K562 (cell line): ENCODE measurements at regions not wholly inside any gene's neighbourhood (a gene's known extent, or its start where the extent isn't known, plus 50 kb on each side); places are given as distances from the start of the nearest gene placed in this dataset.

ENCODE experiments used
- ATAC-seq: fragments of 200-7000 bp; cut with Tn5 transposase; 3 replicates; pipeline ENCODE4 v1.9.1; 2020; ENCODE audit warnings: moderate library complexity
- BruUV-seq: library from RNA; stranded (reverse); fragments of 400-500 nt; replicated peaks from 2 replicates; lab custom pipeline; 2021; lab: Mats Ljungman, UMichigan
- CTCF ChIA-PET: fragments of 300-600 bp; formaldehyde crosslinking; extraction: SDS; loops from one replicate; lab custom pipeline; 2021; ENCODE audit warnings: low intra/inter-chr PET ratio; lab: Yijun Ruan, JAX
- POLR2A ChIA-PET: fragments of 300-600, 350-650 bp; sonication (Branson Sonifier 250); formaldehyde crosslinking; extraction: SDS; loops from one replicate; lab custom pipeline; 2021; ENCODE audit warnings: antibody characterized with exemption, inconsistent platforms; lab: Yijun Ruan, JAX
- DNase-seq, 4 experiments: peaks; one replicate each; pipeline versions ENCODE4 v3.0.0 to v3.0.0-alpha.2; 2011 to 2018; ENCODE audit warnings: low spot score in 3 of 4, mixed read lengths in 3 of 4; ENCODE audit errors: extremely low read depth in 1 of 4
- FAIRE-seq: peaks from 2 replicates; lab custom pipeline; 2011; peaks lifted over from hg19 to GRCh38; lab: Jason Lieb, UNC
- H2AFZ ChIP-seq: 2 replicates; pipeline ENCODE4 v1.6.0; 2011; ENCODE audit warnings: low read depth, low read length, control low read depth, inconsistent platforms
- H3K27ac ChIP-seq: fragments of 200-600 bp; 3 replicates; pipeline ENCODE4 v1.8.0; 2011; ENCODE audit warnings: low read depth, mild to moderate bottlenecking, control low read depth, inconsistent platforms, low read length, moderate library complexity, mixed read lengths; ENCODE audit errors: extremely low read depth
- H3K27me3 ChIP-seq, 2 experiments: fragments of 300-600 bp in 1 of 2; 2 replicates in 1 of 2; 3 replicates in 1 of 2; pipeline versions ENCODE4 v1.6.0 to v1.8.0; 2011; ENCODE audit warnings: inconsistent platforms in 2 of 2, low read length in 2 of 2, mild to moderate bottlenecking in 1 of 2, mixed read lengths in 1 of 2, moderate library complexity in 1 of 2; ENCODE audit not compliant: control insufficient read depth in 2 of 2, insufficient read depth in 2 of 2
- H3K36me3 ChIP-seq: fragments of 300-600 bp; 3 replicates; pipeline ENCODE4 v1.8.0; 2011; ENCODE audit warnings: mild to moderate bottlenecking, low read length, inconsistent platforms; ENCODE audit not compliant: control insufficient read depth, insufficient read depth
- H3K4me1 ChIP-seq, 2 experiments: fragments of 200-600 bp in 1 of 2; replicated peaks in 1 of 2; 2 replicates in 1 of 2; 3 replicates in 1 of 2; pipeline versions ENCODE4 v1.5.1 to v1.8.0; 2011; ENCODE audit warnings: inconsistent platforms in 2 of 2, low read length in 2 of 2, mild to moderate bottlenecking in 1 of 2, mixed read lengths in 1 of 2, moderate library complexity in 1 of 2; ENCODE audit not compliant: control insufficient read depth in 2 of 2, insufficient read depth in 2 of 2
- H3K4me2 ChIP-seq: 2 replicates; pipeline ENCODE4 v1.6.1; 2011; ENCODE audit warnings: low read length, control low read depth, inconsistent platforms, mixed read lengths; ENCODE audit not compliant: insufficient read depth
- H3K4me3 ChIP-seq: fragments of 200-600 bp; sonication (generic), shearing (Covaris generic); 2 replicates; pipeline ENCODE4 v1.5.1; 2016; ENCODE audit warnings: control low read depth, inconsistent platforms
- H3K79me2 ChIP-seq: fragments of 200-600 bp; 3 replicates; pipeline ENCODE4 v1.8.0; 2011; ENCODE audit warnings: low read length, inconsistent platforms; ENCODE audit not compliant: control insufficient read depth, insufficient read depth
- H3K9ac ChIP-seq, 2 experiments: 2 replicates each; pipeline versions ENCODE4 v1.6.0 to v1.6.1; 2011; ENCODE audit warnings: low read depth in 2 of 2, low read length in 2 of 2, control low read depth in 1 of 2, inconsistent platforms in 1 of 2, mild to moderate bottlenecking in 1 of 2, mixed read lengths in 1 of 2; ENCODE audit not compliant: insufficient read depth in 1 of 2
- H3K9me1 ChIP-seq: one replicate; pipeline ENCODE4 v1.6.0; 2011; ENCODE audit warnings: inconsistent platforms, mild to moderate bottlenecking, low read length, moderate library complexity; ENCODE audit not compliant: control insufficient read depth, insufficient read depth
- H3K9me3 ChIP-seq: replicated peaks from 2 replicates; pipeline ENCODE4 v1.5.1; 2011; ENCODE audit warnings: low read depth, low read length, inconsistent platforms; ENCODE audit not compliant: control insufficient read depth, insufficient read depth
- H4K20me1 ChIP-seq: replicated peaks from 2 replicates; pipeline ENCODE4 v1.6.1; 2011; ENCODE audit warnings: low read length, inconsistent platforms, mixed read lengths; ENCODE audit not compliant: control insufficient read depth, insufficient read depth
- BRCA1 ChIP-seq, 2 experiments: fragments of 450-650 bp in 1 of 2; sonication (generic) in 1 of 2; formaldehyde crosslinking in 1 of 2; IDR thresholded peaks; 2 replicates each; pipeline versions ENCODE4 v1.5.0 to v1.6.1; 2017 to 2020; ENCODE audit warnings: mild to moderate bottlenecking in 1 of 2, missing genetic modification reagents in 1 of 2
- CCNT2 ChIP-seq: IDR thresholded peaks from 2 replicates; pipeline ENCODE4 v1.6.1; 2011; ENCODE audit warnings: borderline replicate concordance, low read depth, mild to moderate bottlenecking, moderate library complexity, mixed read lengths, low read length; ENCODE audit not compliant: insufficient read length; ENCODE audit errors: extremely low read depth
- CEBPB ChIP-seq: fragments of 450-650 bp; IDR thresholded peaks from 2 replicates; pipeline ENCODE4 v1.6.1; 2016; ENCODE audit warnings: missing genetic modification characterization, missing compliant biosample characterization
- CREM ChIP-seq: IDR thresholded peaks from 2 replicates; pipeline ENCODE4 v1.6.1; 2014; ENCODE audit warnings: antibody characterized with exemption, low read depth
- HDGF ChIP-seq: fragments of 450-650 bp; IDR thresholded peaks from 2 replicates; pipeline ENCODE4 v1.6.1; 2016
- PTRF ChIP-seq: fragments of 450-650 bp; IDR thresholded peaks from 2 replicates; pipeline ENCODE4 v1.6.1; 2016; ENCODE audit warnings: mild to moderate bottlenecking, missing genetic modification characterization, missing compliant biosample characterization
- RB1 ChIP-seq: fragments of 450-650 bp; IDR thresholded peaks from 2 replicates; pipeline ENCODE4 v1.6.1; 2017; ENCODE audit warnings: low read depth, mild to moderate bottlenecking
- SMARCC2 ChIP-seq: fragments of 450-650 bp; IDR thresholded peaks from 2 replicates; pipeline ENCODE4 v1.6.1; 2017; ENCODE audit warnings: antibody characterized with exemption, moderate library complexity, mild to moderate bottlenecking, low read depth
- SMC3 ChIP-seq: conservative IDR thresholded peaks from 2 replicates; pipeline ENCODE4 v1.6.1; 2011; ENCODE audit warnings: low read depth, low read length, improper control_type of control experiment; ENCODE audit not compliant: insufficient read depth
- TAF9B ChIP-seq: fragments of 450-650 bp; IDR thresholded peaks from 2 replicates; pipeline ENCODE4 v1.6.1; 2018; ENCODE audit warnings: mild to moderate bottlenecking; ENCODE audit not compliant: partially characterized antibody
- TFE3 ChIP-seq: fragments of 450-650 bp; formaldehyde crosslinking; IDR thresholded peaks from 2 replicates; pipeline ENCODE4 v1.4.0; 2020; ENCODE audit warnings: mild to moderate bottlenecking, mixed read lengths
- ZBTB1 ChIP-seq: sonication (generic); formaldehyde crosslinking; IDR thresholded peaks from 2 replicates; pipeline ENCODE4 v1.8.1; 2023; ENCODE audit warnings: missing genetic modification reagents, low read depth, mild to moderate bottlenecking, borderline replicate concordance
- ZNF12 ChIP-seq: sonication (generic); formaldehyde crosslinking; IDR thresholded peaks from 2 replicates; pipeline ENCODE4 v1.4.0; 2020; ENCODE audit warnings: mild to moderate bottlenecking, missing genetic modification reagents
- ZNF224 ChIP-seq: sonication (generic); formaldehyde crosslinking; IDR thresholded peaks from 2 replicates; pipeline ENCODE4 v1.8.0; 2022; ENCODE audit warnings: mild to moderate bottlenecking, missing genetic modification reagents
- ZNF717 ChIP-seq: fragments of 250-450 bp; sonication (Bioruptor Pico); IDR thresholded peaks from 2 replicates; pipeline ENCODE4 v1.5.0; 2021
- WGBS: fragments of 100-300 bp; shearing (Covaris generic); methylation state at CpG from one replicate; pipeline ENCODE4 v1.1.6; 2016; ENCODE audit warnings: low coverage, mixed read lengths; ENCODE audit not compliant: insufficient coverage; ENCODE audit errors: missing lambda C conversion rate; 5-methylcytosine and 5-hydroxymethylcytosine counted together
- in situ Hi-C: fragments of 300-500 bp; cut with MboI; formaldehyde crosslinking; loops from 4 replicates; pipeline ENCODE4 v1.15.0; 2018; ENCODE audit warnings: inconsistent platforms, mixed read lengths
- intact Hi-C: fragments of 100-400 bp; cut with micrococcal nuclease; formaldehyde crosslinking; loops from 2 replicates; pipeline ENCODE4 v1.14.2; 2022
- TF ChIP-seq, protein P1 (sequence below): fragments of 450-650 bp; IDR thresholded peaks from 2 replicates; pipeline ENCODE4 v1.6.1; 2016; ENCODE audit warnings: missing biosample characterization, missing genetic modification characterization

GRCh38 chr1:228933753-228934152 lies 198.5 kb downstream of the RHOU start:
- Histone ChIP-seq H3K9me3 (no peaks in the 10 kb centered on the region), H3K27me3 (peaks cover 25 to 34% of the 10 kb centered on the region in 2 experiments), H3K79me2 (no peaks in the 10 kb centered on the region), H3K4me1 (no peaks in the 10 kb centered on the region; a peak in 1 of 5 replicates), H3K27ac (no peak overlapping the region), H3K4me2 (no peak overlapping the region), H4K20me1 (peaks cover 4% of the 10 kb centered on the region; the same call in 1 of the 2 replicates), H3K9me1 (no peaks in the 10 kb centered on the region), H3K36me3 (no peaks in the 10 kb centered on the region), H3K9ac (no peak overlapping the region), H3K4me3 (no peak overlapping the region), H2AFZ (no peak overlapping the region)
- FAIRE-seq, result no peak
- no peak for DNase-seq
- WGBS, result 0% methylated on average over 3 of the region's 3 CpGs
- in situ Hi-C loops (no loop called here), intact Hi-C loops (no loop called here)
- TF ChIP-seq SMC3 (no peak), CREM (no peak), HDGF (no peak), PTRF (tag) (no peak), TAF9B (no peak), RB1 (no peak)
- ChIA-PET CTCF (no interaction called here), POLR2A (interaction anchor here (0.6 kb wide), 1 partner anchor 36 kb away, joined by 4 read pairs; no protein-coding TSS in a partner anchor)
- no peak for ATAC-seq
- BruUV-seq, result no TSS peak

DNA sequence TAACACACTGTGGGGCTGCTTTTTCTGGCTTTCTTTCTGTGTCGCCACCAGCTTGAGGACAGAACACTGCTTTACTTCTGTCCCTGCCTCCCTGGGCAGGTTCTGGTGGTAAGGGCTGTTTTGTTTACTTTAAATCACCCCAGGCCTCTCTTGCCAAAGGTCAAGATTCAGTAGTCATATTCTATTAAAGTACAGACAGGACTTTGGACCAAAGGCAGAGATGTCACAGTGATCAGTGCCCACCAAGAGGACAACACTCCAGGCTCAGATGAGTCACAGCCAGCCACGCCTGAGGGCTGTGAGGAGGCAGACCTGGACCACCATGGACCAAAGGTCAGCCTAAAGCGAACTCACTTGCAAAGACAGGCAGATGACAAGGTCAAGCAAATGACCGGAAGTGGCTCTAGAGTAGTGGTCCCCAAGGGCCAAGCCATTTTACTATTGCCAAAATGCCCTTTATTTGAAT lies 200.0 kb downstream of the RHOU start:
- no peak for ATAC-seq
- no peaks in the 10 kb centered on the region for H3K9me1 ChIP-seq
- H2AFZ ChIP-seq, result no peak overlapping the region
- no peak overlapping the region for H3K4me3 ChIP-seq
- in situ Hi-C loops, result no loop called here
- H3K27me3 ChIP-seq, result peaks cover 23 to 46% of the 10 kb centered on the region in 2 experiments
- no peak overlapping the region for H3K4me2 ChIP-seq
- intact Hi-C loops, result no loop called here
- no peak overlapping the region for H3K9ac ChIP-seq
- H3K27ac ChIP-seq, result no peak overlapping the region
- no peaks in the 10 kb centered on the region for H3K9me3 ChIP-seq
- no peaks in the 10 kb centered on the region; a peak in 1 of 5 replicates for H3K4me1 ChIP-seq
- ChIA-PET POLR2A (no interaction called here), CTCF (no interaction called here)
- WGBS, result 2% methylated on average over 4 of the region's 4 CpGs
- BruUV-seq, result no TSS peak
- peaks cover 11% of the 10 kb centered on the region for H4K20me1 ChIP-seq
- FAIRE-seq, result no peak
- DNase-seq, result no peak
- no peaks in the 10 kb centered on the region for H3K79me2 ChIP-seq
- H3K36me3 ChIP-seq, result no peaks in the 10 kb centered on the region
- TF ChIP-seq SMARCC2 (no peak), ZNF717 (CRISPR knock-in tag) (no peak), ZNF224 (CRISPR knock-in tag) (no peak), ZBTB1 (CRISPR knock-in tag) (no peak), CEBPB (tag) (no peak), BRCA1 (IDR thresholded peaks at IDR 0.05) (no peak), BRCA1 (CRISPR knock-in tag; IDR thresholded peaks at IDR 0.05) (no peak), TFE3 (CRISPR knock-in tag) (no peak), CCNT2 (no peak), ZNF12 (CRISPR knock-in tag) (no peak)
- TF ChIP-seq, protein P1, sequence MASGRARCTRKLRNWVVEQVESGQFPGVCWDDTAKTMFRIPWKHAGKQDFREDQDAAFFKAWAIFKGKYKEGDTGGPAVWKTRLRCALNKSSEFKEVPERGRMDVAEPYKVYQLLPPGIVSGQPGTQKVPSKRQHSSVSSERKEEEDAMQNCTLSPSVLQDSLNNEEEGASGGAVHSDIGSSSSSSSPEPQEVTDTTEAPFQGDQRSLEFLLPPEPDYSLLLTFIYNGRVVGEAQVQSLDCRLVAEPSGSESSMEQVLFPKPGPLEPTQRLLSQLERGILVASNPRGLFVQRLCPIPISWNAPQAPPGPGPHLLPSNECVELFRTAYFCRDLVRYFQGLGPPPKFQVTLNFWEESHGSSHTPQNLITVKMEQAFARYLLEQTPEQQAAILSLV, result no peak
